ENCODE measurements at regions not wholly inside any gene's neighbourhood (a gene's known extent, or its start where the extent isn't known, plus 50 kb on each side); places are given as distances from the start of the nearest gene placed in this dataset.
"Not testable (repeated sequence)": the region's sequence is repeated elsewhere in the genome, so short reads cannot be mapped to it uniquely, and the experiment has no call there.

DNA sequence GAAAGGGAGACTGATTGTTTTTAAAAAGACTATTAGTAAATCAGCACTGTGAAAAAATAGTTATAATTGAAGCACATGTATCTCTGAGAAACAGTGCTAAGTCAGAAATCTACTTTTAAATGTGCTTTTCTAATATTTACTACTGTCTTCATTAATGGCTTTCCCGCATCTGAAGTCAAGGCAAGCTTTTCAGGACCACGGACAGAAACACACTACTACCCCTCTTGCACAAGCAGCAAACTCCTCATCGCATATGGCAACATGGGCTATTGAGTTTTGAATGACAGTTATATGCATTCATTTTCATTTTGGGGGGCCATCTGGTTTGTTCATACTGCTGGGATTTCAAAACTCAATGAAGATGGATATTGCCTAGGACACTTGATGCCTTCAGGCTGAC, 433.4 kb upstream of the CAMK1G start:
- no peak for FAIRE-seq

DNA sequence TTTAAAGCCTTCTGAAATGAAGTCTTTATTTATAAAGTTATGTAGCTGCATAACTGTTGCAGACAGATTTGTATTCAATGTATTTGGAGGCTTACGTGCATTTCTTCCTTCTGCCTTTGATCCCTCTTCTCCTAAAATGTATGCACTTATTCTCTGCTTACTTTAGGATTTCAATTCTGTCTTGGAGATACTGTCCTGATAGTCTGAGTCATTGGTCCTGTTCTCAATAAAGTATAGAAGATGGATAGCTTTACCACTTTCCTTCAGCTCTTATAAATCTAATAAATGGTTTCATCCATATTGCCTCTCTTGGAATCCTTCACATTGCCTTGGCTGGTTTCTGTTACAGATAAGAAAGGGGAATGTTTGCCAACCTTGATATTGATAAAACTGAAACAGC, 430.1 kb upstream of the CAMK1G start:
- FAIRE-seq: no peak

DNA sequence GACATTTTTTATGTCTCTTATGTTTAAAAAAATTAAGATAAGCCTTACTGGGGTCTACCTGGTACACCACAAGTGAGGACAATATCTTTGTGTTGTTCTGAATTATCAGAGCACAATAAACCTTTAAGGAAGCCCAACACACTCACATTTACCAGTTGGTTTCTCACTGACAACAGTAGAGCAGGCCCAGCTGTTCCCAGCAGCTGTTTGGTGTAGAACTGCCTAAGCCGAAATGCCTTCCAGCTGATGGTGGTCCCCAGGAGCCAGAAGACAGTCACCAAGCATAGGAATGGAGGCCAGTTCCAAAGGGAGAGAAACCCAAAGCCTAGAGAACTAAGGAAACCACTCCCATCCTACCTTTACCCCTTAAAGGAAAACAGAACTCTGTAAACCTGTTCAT, 428.6 kb upstream of the CAMK1G start:
- FAIRE-seq: no peak

DNA sequence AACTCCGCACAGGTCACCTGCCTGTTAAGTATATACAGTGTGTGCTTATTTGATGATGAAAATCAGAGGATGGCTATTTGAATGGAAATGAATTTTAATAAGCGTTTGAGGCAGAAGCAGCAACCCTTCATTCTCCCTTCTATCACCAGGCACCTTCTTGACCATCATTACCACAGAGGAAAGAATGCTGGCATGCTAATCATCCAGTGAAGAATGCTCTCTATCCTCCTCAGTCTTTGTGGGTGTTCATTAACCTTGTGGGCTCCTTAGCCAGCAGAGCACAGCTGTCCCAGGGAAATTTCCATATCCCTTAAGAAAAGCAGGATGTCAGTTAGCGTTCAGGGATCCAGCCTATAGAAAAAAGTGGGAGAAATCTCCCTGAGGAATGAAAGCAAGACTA, 428.0 kb upstream of the CAMK1G start:
- FAIRE-seq: no peak

DNA sequence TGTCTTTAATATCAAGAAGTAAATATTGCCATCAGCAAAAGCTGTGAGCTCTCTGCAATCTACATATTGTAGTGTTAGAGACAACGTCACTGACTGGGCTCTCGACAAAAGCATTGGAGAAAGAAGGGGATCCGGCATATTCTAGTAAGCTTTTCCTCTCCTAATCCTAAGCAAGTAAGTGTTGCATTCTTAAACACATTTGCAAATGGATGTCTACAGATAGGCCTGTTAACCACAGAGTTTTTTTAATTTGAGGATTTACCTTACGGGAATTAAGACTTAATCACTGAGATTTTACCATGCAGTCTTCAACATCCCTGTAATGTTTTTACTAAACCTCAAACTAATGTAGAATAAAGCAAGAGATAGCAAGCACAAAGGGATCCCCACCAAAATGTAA, 426.5 kb upstream of the CAMK1G start:
- no peak for FAIRE-seq

DNA sequence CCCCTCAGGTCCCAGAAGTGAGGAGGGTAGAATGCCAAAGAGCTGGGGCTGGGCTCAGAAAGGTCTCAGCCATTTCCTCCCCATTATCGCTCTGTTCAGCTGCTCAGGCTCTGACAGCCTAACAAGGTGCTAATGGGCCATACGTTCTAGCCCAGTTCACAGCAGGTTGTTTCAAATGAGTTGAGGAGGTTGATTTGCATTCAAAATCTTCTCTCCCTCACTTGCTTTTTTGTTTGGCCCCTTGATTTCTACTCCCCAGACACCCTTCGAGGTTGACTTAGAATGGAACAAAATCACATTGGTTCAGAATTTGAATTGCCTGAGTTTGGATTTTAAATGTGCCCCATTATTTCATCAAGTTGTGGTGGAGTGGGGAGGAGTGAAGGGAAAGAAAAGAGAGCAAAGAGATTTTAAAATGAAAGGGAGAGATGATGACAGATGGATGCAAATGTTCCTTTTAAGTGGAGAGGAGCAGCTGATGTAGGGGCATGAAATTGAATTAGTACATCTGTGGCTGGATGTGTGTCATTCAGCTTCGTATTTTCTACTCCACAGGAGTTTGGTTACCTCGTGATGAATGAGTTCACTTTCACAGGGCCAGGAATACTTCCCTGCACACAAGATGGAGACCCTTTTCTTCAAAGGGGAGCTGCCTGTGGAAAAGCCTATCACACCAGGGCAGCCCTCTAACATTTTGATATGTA, 425.8 kb upstream of the CAMK1G start:
- FAIRE-seq: no peak

DNA sequence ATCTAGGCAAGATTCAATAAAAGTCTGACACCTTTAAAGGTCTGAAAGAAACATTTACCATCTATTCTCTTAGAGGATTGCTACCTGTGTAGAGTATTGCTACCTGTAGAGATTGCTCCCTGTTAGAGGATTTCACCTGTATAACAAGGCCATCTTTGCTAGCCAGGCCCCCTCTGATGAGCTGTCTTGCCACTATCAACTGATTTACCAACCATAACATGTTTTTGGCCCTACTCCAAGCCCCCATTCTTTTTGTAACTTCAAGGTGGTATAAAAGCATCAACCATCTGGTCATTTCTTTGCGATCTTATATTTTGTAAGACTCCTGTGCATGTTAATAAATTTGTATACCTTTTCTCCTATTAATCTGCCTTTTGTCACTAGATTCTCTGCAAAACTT, 424.7 kb upstream of the CAMK1G start:
- FAIRE-seq: no peak

DNA sequence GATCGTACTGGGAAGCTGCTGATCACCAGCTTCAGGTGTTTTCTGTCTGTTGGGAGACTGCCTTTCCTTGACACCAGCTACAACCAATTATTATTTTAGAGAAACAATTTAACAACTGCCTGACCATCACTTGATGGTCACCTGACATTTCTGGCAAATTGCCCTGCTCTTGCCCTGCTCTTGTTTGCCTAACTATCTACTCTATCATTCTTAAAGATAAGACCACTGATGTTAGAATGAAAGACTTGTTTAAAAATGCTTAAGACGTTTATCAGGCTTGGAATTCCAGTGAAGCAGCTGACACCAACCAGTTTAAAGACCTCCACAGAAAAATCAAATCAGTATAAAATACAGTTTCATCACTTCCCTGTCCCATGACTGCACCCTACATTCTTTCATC, 423.3 kb upstream of the CAMK1G start:
- FAIRE-seq: no peak

DNA sequence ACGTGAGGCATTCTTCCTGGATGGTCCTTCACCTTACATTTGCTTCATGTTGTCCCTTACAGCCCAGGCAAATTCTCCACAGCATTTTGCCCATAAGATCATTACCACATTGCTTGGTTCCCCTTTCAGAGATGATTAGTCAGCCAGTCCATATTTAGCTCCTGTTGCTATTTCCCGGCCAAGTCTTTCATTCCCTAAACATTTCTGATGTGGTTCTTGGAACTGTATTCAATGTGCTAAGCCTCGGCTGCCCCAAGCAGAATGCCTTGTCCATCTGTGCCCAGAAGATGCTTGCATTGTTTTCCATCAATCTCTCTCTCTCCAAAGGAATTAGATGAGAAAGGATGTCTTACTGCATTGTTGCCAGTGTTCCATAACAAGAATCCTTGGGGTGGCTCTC, 420.9 kb upstream of the CAMK1G start:
- FAIRE-seq: no peak

DNA sequence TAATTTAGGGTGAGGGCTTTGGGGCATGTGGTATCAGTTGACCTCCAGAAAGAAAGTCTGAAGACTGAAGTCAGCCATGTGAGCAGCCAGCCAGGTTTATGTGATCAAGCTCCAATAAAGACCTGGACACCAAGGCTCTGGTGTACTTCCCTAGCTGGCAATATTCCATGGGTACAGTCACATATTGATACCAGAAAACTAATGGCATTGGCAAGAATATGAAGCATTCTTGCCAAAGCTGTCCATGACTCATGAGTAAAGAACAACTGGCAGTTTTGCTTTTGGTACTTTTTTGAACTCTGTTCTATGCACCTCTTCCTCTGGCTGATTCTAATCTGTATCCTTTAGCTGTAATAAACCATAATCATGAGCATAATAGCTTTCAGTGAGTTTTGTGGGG, 415.3 kb upstream of the CAMK1G start:
- FAIRE-seq: no peak

DNA sequence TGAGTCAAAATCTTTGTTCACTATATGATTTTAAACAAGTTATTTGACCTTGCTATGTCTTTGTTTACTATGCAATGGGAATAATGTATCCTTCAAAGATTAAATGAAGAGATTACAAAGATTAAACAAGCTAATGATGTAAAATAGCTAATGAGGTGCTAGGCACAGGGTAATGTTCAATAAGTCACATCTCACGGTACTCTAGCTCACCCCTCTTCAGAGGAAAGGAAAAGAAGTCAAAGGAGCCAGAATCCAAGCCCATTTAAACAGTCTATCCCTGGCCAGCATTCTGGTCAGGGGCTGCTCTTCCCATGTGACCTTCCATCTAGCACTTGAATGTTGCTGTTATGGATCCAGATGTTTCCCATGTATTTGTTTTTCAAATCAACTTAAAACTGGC, 412.4 kb upstream of the CAMK1G start:
- FAIRE-seq: no peak

DNA sequence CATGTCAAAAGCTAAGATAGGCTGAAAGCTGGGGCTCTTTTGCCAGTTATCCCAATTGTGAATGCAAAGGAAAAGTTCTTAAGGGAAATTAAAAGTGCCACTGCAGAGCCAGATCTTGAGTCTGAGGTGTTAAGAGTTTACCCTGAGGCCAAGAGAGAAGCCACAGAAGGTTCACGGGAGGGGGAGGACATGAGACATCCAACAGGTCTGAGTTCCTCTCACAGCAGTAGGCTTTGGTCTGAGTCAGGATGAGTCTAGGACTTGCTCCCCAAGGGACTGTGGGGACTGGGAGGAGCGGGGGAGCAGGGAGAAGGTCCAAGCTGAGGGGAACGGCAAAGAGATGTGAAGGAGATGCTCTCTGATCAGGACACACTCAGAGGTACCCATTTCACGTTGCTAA, 411.2 kb upstream of the CAMK1G start:
- no peak for FAIRE-seq

DNA sequence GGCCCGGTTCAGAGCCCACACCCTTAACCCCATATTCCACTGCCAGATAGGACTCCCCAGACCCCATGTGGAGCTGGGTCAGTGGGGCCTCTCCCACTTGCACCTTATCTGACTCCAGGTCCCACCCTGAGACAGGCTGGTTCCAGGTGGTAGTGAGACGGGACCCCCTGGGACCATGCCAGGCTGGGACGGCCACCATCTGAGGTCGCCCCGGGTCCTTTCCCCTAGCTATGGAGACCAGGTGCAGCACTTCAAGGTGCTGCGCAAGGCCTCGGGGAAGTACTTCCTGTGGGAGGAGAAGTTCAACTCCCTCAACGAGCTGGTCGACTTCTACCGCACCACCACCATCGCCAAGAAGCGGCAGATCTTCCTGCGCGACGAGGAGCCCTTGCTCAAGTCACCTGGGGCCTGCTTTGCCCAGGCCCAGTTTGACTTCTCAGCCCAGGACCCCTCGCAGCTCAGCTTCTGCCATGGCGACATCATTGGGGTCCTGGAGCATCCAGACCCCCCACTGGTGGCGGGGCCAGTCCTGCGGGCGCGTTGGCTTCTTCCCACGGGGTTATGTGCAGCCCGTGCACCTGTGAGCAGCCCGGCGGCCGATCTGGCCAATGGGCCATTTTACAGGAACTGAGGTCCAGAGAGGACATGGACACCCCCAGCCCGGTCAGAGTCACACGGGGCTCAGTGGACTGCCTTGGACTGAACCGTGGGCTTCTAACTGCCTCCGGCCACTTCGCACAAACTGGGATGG, 410.5 kb upstream of the CAMK1G start:
- not testable (repeated sequence) for FAIRE-seq

DNA sequence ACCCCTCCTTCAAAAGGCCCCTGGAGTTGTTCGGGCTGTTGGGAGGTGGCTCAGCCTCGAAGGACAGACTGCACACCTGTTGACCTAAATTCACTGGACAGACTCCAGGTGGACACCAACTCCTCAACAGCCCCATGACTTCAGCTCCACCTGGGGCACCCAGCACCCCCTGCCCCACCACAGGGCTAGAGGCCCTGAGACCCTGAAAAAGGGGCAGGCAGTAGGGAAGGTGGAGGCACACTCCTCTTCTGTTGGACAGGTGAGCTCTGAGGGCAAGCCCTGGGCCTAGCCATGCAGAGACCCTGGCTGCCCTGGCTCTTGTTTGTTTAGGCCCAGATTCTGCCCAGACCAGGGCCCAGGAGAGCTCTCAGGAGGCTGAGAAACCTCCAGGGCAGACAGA, 409.7 kb upstream of the CAMK1G start:
- not testable (repeated sequence) for FAIRE-seq

DNA sequence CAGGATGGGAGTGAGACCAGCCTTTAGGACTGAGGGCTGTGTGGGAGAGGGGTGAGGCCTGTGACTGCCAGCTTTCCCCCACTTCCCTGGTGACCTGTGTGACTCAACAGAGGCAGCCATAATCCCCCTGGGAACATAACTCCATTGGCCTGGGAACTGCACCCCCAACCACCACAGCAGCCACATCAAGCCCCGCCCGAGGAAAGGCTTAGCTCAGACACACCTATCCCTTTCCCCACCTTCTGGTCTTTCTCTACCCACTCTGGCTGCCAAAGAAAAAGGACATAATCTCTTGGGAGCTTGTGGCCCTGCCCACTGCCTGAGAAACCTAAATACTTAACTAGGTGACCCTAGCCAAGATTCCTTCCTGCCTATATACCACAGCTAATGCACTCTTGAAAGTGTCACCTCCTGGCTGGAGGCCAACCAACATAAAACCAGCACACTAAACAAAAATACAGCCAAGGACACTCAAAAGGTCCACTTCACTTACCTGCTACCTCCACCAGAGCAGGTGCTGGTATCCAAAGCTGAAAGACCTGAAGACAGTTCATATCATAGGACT, 406.6 kb upstream of the CAMK1G start:
- no peak for FAIRE-seq

DNA sequence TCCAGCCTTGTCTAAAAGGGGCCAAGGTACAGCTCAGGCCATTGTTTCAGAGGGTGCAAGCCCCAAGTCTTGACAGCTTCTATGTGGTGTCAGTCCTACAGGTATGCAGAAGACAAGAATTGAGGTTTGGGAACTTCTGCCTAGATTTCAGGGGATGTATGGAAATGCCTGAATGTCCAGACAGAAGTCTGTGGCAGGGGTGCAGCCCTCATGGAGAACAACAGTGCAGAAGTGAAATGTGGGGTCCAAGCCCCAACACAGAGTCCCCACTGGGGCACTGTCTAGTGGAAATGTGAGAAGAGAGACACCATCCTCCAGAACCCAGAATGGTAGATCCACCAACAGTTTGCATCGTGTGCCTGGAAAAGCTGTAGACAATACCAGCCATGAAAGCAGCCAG, 400.3 kb upstream of the CAMK1G start:
- FAIRE-seq: no peak

DNA sequence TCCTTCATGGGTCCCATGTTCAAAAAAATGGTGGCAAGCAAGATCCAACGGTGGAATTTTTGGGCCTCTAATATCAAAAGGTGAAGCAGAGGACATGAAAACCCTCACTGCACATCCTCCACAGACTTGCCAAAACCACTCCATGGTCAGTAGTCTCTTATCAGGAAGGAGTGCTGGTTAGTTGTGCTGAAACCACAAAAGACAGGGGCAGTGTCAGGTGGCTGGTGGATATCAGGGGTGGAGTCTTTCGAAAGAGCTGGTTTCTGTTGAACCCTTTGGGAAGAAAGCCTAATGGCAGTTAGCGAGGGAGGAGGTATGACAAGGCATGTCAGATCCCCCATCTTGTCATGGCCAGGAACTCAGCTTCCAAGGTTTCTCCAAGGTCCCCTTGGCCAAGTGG, 395.9 kb upstream of the CAMK1G start:
- no peak for FAIRE-seq

DNA sequence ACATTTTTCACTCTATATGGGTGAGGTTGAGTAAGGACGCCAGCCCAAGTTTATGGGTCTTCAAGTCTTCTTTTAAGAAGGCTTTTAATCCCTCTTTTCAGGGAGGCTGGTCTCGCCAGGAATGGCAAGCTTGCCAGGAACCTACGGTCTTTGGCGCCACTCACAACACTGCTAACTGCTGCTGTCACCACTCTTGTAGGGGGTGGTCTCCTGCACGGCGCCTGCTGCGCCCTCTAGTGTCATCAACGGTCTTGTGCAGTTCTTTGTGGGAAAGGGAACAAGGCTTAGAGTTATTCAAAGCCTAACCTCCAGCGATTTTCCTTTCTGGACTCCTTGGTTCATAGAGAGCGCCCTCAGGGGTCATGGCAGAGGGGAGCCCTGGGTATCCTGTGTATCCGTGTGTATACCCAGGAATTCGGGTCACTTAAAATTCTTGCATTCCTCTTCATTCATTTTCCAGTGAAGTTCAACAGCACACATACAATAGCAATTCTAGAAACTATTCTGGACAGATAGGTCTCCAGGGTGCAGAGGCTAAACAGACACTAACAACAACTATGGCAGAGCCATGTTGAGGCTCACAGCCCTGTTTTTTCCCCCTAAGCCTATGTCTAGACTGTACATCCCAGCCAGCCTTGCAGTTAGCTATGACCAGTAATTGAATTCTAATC, 392.8 kb upstream of the CAMK1G start:
- FAIRE-seq: peak; percentile 98

DNA sequence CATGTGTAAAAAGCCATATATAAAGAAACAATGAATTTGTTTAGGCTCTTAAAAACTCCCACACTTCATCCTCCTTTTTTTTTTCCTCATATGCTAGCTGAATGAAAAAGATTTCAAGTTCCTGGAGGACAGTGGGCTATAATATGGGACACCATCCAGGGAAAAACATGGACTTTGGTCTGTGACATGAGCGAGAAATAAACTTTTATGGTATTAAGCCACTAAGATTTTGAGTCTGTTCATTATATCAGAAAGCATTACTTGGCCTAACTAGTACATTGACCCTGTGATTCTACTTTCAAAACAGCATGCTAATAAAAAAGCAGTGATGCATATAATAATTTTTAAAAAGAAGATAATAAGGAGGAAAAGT, 392.3 kb upstream of the CAMK1G start:
- FAIRE-seq: no peak

DNA sequence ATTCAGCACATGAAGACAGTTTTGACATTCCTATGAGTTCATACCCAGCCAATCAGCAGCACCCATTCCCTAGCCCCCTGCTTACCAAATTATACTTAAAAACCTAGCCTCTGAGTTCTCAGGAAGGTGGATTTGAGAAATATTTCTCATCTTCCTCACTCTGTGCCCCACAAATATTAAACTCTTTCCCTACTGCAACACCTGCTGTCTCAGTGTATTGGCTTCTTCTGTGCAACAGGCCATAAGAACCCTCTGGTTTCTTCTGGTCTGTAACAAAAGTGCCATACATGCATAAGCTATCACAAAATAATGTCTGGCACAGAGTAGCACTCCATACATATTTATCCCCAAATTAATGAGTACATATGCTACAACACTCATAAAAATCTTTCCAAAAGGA, 387.4 kb upstream of the CAMK1G start:
- no peak for FAIRE-seq

DNA sequence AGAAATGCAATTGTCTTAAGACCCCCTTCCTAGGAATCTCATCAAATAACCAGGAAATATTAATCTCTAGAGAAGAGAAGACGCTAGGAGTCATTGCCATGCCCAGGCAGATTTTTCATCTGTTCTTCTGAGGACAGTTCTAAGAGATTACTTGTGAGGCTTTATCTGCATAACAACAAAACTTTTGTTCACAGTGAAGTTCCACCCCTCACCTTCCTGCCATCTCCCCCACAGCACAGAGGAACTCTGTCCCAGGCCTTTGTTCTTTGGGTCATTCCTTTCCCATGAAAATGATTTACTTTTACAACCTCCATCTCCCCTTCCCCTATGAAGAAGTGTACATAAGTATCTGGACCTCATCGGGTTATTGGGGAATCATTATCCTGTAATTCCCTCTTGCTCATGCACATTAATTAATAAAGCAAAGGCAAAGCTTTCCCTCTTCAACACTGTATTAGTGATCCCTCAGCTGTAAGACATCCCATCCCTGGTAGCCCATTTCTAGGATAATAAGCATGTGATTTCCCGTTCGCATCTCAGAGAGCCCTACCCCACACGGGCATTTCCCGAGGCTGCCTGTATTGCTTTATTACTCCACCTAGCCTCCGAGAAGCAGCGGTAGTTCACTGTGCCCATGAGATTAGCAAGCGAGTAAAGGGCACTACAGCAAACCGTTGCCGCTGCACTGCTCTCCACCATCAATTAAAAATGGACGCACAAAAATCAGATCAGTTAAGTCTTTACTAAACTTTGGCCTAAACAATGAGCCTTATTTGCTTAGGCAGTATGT, 384.4 kb upstream of the CAMK1G start:
- FAIRE-seq: no peak

DNA sequence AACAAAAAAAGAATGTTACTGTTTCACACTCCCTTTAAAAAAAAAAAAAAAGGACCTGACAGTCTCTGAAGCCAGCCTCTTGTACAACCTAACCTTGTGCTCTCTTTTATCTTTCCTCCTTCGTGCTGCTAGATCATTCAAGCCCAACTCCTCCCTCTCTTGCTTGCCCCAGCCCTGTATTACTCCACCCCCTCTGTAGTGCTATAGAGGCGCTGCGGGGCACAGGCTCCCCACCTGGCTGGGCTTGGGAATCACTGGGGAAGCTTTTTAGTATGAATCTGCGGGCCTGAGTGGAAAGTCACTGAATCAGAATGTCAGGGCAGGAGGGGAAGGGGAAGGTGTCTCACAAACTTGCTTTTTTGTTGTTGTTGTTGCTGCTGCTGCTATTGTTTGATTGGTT, 383.7 kb upstream of the CAMK1G start:
- FAIRE-seq: no peak

DNA sequence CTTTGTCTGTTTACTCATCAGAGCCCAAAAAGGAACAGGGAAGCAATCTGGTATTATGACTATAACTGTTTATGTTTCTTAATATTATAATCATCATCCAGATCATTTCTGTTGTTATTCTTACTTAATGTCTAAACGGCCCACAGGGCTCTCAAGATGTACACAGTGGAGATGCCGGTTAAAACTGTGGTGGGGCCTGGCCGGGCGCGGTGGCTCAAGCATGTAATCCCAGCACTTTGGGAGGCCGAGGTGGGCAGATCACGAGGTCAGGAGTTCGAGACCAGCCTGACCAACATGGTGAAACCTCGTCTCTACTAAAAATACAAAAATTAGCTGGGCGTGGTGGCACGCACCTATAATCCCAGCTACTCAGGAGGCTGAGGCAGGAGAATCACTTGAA, 381.2 kb upstream of the CAMK1G start:
- FAIRE-seq: not testable (repeated sequence)
